GM12878 (cell line): ENCODE measurements at regions not wholly inside any gene's neighbourhood (a gene's known extent, or its start where the extent isn't known, plus 50 kb on each side); places are given as distances from the start of the nearest gene placed in this dataset.

Experiments
- CEBPB ChIP-seq, 2 experiments: fragments of 150-350 bp in 1 of 2; IDR thresholded peaks; 2 replicates each; pipeline ENCODE4 v1.6.1; 2012 to 2014; ENCODE audit warnings: low read depth in 2 of 2, low read length in 2 of 2, borderline replicate concordance in 1 of 2, inconsistent platforms in 1 of 2
- CTCF ChIP-seq, 3 experiments: IDR thresholded peaks in 2 of 3; conservative IDR thresholded peaks in 1 of 3; 2 replicates each; pipeline ENCODE4 v1.5.1; 2011; ENCODE audit warnings: low read depth in 3 of 3, low read length in 3 of 3, mild to moderate bottlenecking in 3 of 3, control low read depth in 2 of 3, moderate library complexity in 2 of 3, inconsistent platforms in 1 of 3, mixed read lengths in 1 of 3; ENCODE audit not compliant: control insufficient read depth in 2 of 3, insufficient read depth in 1 of 3; ENCODE audit errors: extremely low read depth in 1 of 3
- KDM1A ChIP-seq: fragments of 200-600 bp; sonication (generic); IDR thresholded peaks from 2 replicates; pipeline ENCODE4 v1.6.1; 2016; ENCODE audit warnings: borderline replicate concordance
- PAX5 ChIP-seq: IDR thresholded peaks from 2 replicates; pipeline ENCODE4 v1.6.1; 2011; ENCODE audit warnings: low read depth, low read length, borderline replicate concordance
- POLR2AphosphoS5 ChIP-seq: IDR thresholded peaks from 2 replicates; pipeline ENCODE4 v1.6.1; 2011; ENCODE audit warnings: mild to moderate bottlenecking, low read length, inconsistent platforms
- TCF12 ChIP-seq: IDR thresholded peaks from 2 replicates; pipeline ENCODE4 v1.6.1; 2011; ENCODE audit warnings: low read depth, mild to moderate bottlenecking, low read length
- TCF7 ChIP-seq: IDR thresholded peaks from 2 replicates; pipeline ENCODE4 v1.6.1; 2014; ENCODE audit warnings: antibody characterized with exemption, borderline replicate concordance

- TF ChIP-seq CEBPB (IDR thresholded peaks at IDR 0.05; ENCODE audit: borderline replicate concordance in 1 of 2, low read depth in 2 of 2, low read length in 2 of 2), result no peak
- no peak for TF ChIP-seq POLR2AphosphoS5
- no peak for TF ChIP-seq PAX5
- no peak for TF ChIP-seq TCF12
- no peak for TF ChIP-seq CTCF (IDR thresholded peaks at IDR 0.05 in 2 of 3, conservative IDR thresholded peaks at IDR 0.05 in 1 of 3; ENCODE audit: control insufficient read depth in 2 of 3, extremely low read depth in 1 of 3, insufficient read depth in 1 of 3, low read depth in 3 of 3, low read length in 3 of 3)
- no peak for TF ChIP-seq TCF7
- TF ChIP-seq KDM1A, result no peak
These were observed 272.5 kb downstream of the THBS2 start for GRCh38 chr6:168981187-168981586.
